IMR-90 (cell line): ENCODE measurements at regions not wholly inside any gene's neighbourhood (a gene's known extent, or its start where the extent isn't known, plus 50 kb on each side); places are given as distances from the start of the nearest gene placed in this dataset.

Experiments
- ATAC-seq: fragments of 200-7000 bp; cut with Tn5 transposase; 2 replicates; pipeline ENCODE4 v1.9.1; 2020; ENCODE audit warnings: low read depth, mild to moderate bottlenecking, moderate library complexity
- BruUV-seq: library from RNA; stranded (reverse); fragments of 400-500 nt; replicated peaks from 2 replicates; lab custom pipeline; 2021; lab: Mats Ljungman, UMichigan
- CTCF ChIA-PET: fragments of 300-600 bp; formaldehyde crosslinking; extraction: SDS; loops from one replicate; lab custom pipeline; 2021; ENCODE audit warnings: antibody characterized with exemption; lab: Yijun Ruan, JAX
- POLR2A ChIA-PET: fragments of 300-600 bp; sonication (Branson Sonifier 250); formaldehyde crosslinking; loops from one replicate; lab custom pipeline; 2022; ENCODE audit warnings: antibody characterized with exemption; ENCODE audit not compliant: unreplicated experiment; lab: Charles Lee
- DNase-seq: peaks from one replicate; pipeline ENCODE4 v3.0.0; 2013
- H2AFZ ChIP-seq: replicated peaks from 2 replicates; pipeline ENCODE3; 2013; ENCODE audit warnings: low read length, mild to moderate bottlenecking; ENCODE audit not compliant: poor library complexity
- H2AK5ac ChIP-seq: 2 replicates; pipeline ENCODE4 v1.6.1; 2013; ENCODE audit warnings: low read depth, low read length, inconsistent platforms
- H2AK9ac ChIP-seq: replicated peaks from 2 replicates; pipeline ENCODE3; 2013; ENCODE audit warnings: mild to moderate bottlenecking, low read depth, low read length, moderate library complexity; ENCODE audit not compliant: poor library complexity
- H2BK120ac ChIP-seq: 2 replicates; pipeline ENCODE4 v1.6.1; 2013; ENCODE audit warnings: low read depth, low read length, inconsistent platforms
- H2BK15ac ChIP-seq: 3 replicates; pipeline ENCODE4 v1.6.1; 2013; ENCODE audit warnings: low read depth, low read length, inconsistent platforms
- H2BK20ac ChIP-seq: 2 replicates; pipeline ENCODE4 v1.6.1; 2013; ENCODE audit warnings: low read depth, mild to moderate bottlenecking, inconsistent platforms, low read length, moderate library complexity
- H2BK5ac ChIP-seq: 2 replicates; pipeline ENCODE4 v1.6.1; 2013; ENCODE audit warnings: mild to moderate bottlenecking, low read depth, low read length, inconsistent platforms; ENCODE audit not compliant: poor library complexity, severe bottlenecking
- H3K14ac ChIP-seq: replicated peaks from 2 replicates; pipeline ENCODE4 v1.6.1; 2013; ENCODE audit warnings: low read depth, low read length, inconsistent platforms
- H3K18ac ChIP-seq: 2 replicates; pipeline ENCODE4 v1.6.1; 2013; ENCODE audit warnings: low read depth, low read length, control low read depth
- H3K23ac ChIP-seq: 2 replicates; pipeline ENCODE4 v1.6.1; 2013; ENCODE audit warnings: low read depth, low read length, inconsistent platforms
- H3K27ac ChIP-seq: 2 replicates; pipeline ENCODE4 v1.5.1; 2013; ENCODE audit warnings: mild to moderate bottlenecking, control low read depth, low read length; ENCODE audit not compliant: insufficient read depth
- H3K27me3 ChIP-seq: 2 replicates; pipeline ENCODE4 v1.6.1; 2013; ENCODE audit warnings: low read length; ENCODE audit not compliant: control insufficient read depth, insufficient read depth
- H3K36me3 ChIP-seq: 2 replicates; pipeline ENCODE4 v1.6.1; 2013; ENCODE audit warnings: low read length, mixed read lengths; ENCODE audit not compliant: control insufficient read depth, insufficient read depth
- H3K4ac ChIP-seq: 2 replicates; pipeline ENCODE4 v1.6.1; 2013; ENCODE audit warnings: low read depth, low read length, inconsistent platforms
- H3K4me1 ChIP-seq: 2 replicates; pipeline ENCODE4 v1.6.1; 2013; ENCODE audit warnings: low read length, mixed read lengths; ENCODE audit not compliant: control insufficient read depth, insufficient read depth
- H3K4me2 ChIP-seq: 2 replicates; pipeline ENCODE4 v1.6.1; 2013; ENCODE audit warnings: low read depth, mild to moderate bottlenecking, control low read depth, low read length, moderate library complexity
- H3K4me3 ChIP-seq: 2 replicates; pipeline ENCODE4 v1.5.1; 2013; ENCODE audit warnings: low read depth, mild to moderate bottlenecking, control low read depth, low read length, moderate library complexity; ENCODE audit not compliant: insufficient read depth
- H3K56ac ChIP-seq: 2 replicates; pipeline ENCODE4 v1.6.1; 2013; ENCODE audit warnings: low read length, inconsistent platforms; ENCODE audit not compliant: insufficient read depth; ENCODE audit errors: extremely low read depth
- H3K79me1 ChIP-seq, 2 experiments: 2 replicates each; pipeline ENCODE4 v1.6.1; 2013; ENCODE audit warnings: low read length in 2 of 2, inconsistent platforms in 1 of 2, low read depth in 1 of 2
- H3K9ac ChIP-seq: 2 replicates; pipeline ENCODE4 v1.6.1; 2013; ENCODE audit warnings: low read depth, low read length, control low read depth
- H3K9me1 ChIP-seq: 2 replicates; pipeline ENCODE4 v1.6.1; 2013; ENCODE audit warnings: low read length, inconsistent platforms; ENCODE audit not compliant: insufficient read depth
- H3K9me3 ChIP-seq: 2 replicates; pipeline ENCODE4 v1.6.1; 2013; ENCODE audit warnings: low read length; ENCODE audit not compliant: control insufficient read depth, insufficient read depth
- H4K20me1 ChIP-seq: 2 replicates; pipeline ENCODE4 v1.6.1; 2013; ENCODE audit warnings: low read length, inconsistent platforms; ENCODE audit not compliant: insufficient read depth
- H4K5ac ChIP-seq: 2 replicates; pipeline ENCODE4 v1.6.1; 2013; ENCODE audit warnings: mild to moderate bottlenecking, low read depth, low read length, control low read depth
- H4K8ac ChIP-seq, 2 experiments: 2 replicates each; pipeline ENCODE4 v1.6.1; 2013; ENCODE audit warnings: low read depth in 2 of 2, low read length in 2 of 2, control low read depth in 1 of 2, inconsistent platforms in 1 of 2
- H4K91ac ChIP-seq: 2 replicates; pipeline ENCODE4 v1.6.1; 2013; ENCODE audit warnings: low read depth, low read length, inconsistent platforms; ENCODE audit not compliant: insufficient read depth
- BHLHE40 ChIP-seq: fragments of 150-350 bp; IDR thresholded peaks from 2 replicates; pipeline ENCODE4 v1.6.1; 2016; ENCODE audit warnings: mild to moderate bottlenecking, low read depth, low read length
- CEBPB ChIP-seq: IDR thresholded peaks from 2 replicates; pipeline ENCODE4 v1.6.1; 2012; ENCODE audit warnings: low read depth, low read length, improper control_type of control experiment
- CHD1 ChIP-seq: IDR thresholded peaks from 2 replicates; pipeline ENCODE4 v1.6.1; 2012; ENCODE audit warnings: low read depth, low read length, improper control_type of control experiment
- ELK1 ChIP-seq: fragments of 150-350 bp; IDR thresholded peaks from 2 replicates; pipeline ENCODE4 v1.6.1; 2016; ENCODE audit warnings: low read depth, mild to moderate bottlenecking, low read length, moderate library complexity, borderline replicate concordance
- FOS ChIP-seq: fragments of 150-350 bp; IDR thresholded peaks from 2 replicates; pipeline ENCODE4 v1.6.1; 2016; ENCODE audit warnings: low read depth, low read length
- MAFK ChIP-seq: IDR thresholded peaks from 2 replicates; pipeline ENCODE4 v1.6.1; 2012; ENCODE audit warnings: low read depth, low read length, improper control_type of control experiment
- MAZ ChIP-seq: IDR thresholded peaks from 2 replicates; pipeline ENCODE4 v1.6.1; 2012; ENCODE audit warnings: low read depth, mild to moderate bottlenecking, low read length, improper control_type of control experiment, moderate library complexity, borderline replicate concordance
- MXI1 ChIP-seq: IDR thresholded peaks from 2 replicates; pipeline ENCODE4 v1.6.1; 2012; ENCODE audit warnings: low read depth, mild to moderate bottlenecking, low read length, moderate library complexity, borderline replicate concordance
- NFE2L2 ChIP-seq: fragments of 150-350 bp; IDR thresholded peaks from 2 replicates; pipeline ENCODE4 v1.6.1; 2016; ENCODE audit warnings: low read depth, mild to moderate bottlenecking, low read length
- POLR2A ChIP-seq: IDR thresholded peaks from 2 replicates; pipeline ENCODE4 v1.6.1; 2012; ENCODE audit warnings: mild to moderate bottlenecking, low read depth, low read length
- RAD21 ChIP-seq: IDR thresholded peaks from 2 replicates; pipeline ENCODE4 v1.6.1; 2012; ENCODE audit warnings: low read length, improper control_type of control experiment
- RCOR1 ChIP-seq: IDR thresholded peaks from 2 replicates; pipeline ENCODE4 v1.6.1; 2012; ENCODE audit warnings: mild to moderate bottlenecking, low read length, improper control_type of control experiment; ENCODE audit not compliant: insufficient replicate concordance
- RFX5 ChIP-seq: IDR thresholded peaks from 2 replicates; pipeline ENCODE4 v1.8.0; 2012; ENCODE audit warnings: low read depth, mild to moderate bottlenecking, low read length, moderate library complexity
- SMC3 ChIP-seq: fragments of 150-350 bp; IDR thresholded peaks from 2 replicates; pipeline ENCODE4 v1.6.1; 2016; ENCODE audit warnings: low read depth, mild to moderate bottlenecking, antibody characterized with exemption, low read length, moderate library complexity
- USF2 ChIP-seq: fragments of 150-350 bp; IDR thresholded peaks from 2 replicates; pipeline ENCODE4 v1.6.1; 2017; ENCODE audit warnings: mild to moderate bottlenecking, antibody characterized with exemption, low read length, low read depth
- WGBS, 2 experiments: methylation state at CpG; one replicate each; pipeline versions ENCODE4 v1.1.5 to v1.1.7; 2013; ENCODE audit warnings: missing lambda C conversion rate in 2 of 2; ENCODE audit not compliant: insufficient read length in 1 of 2; ENCODE audit errors: extremely low coverage in 2 of 2; 5-methylcytosine and 5-hydroxymethylcytosine counted together
- dilution Hi-C: fragments of 300-500 bp; cut with HindIII; formaldehyde crosslinking; loops from one replicate; pipeline ENCODE4 v1.14.3; 2018; ENCODE audit warnings: low sequenced_read_pairs; ENCODE audit not compliant: unreplicated experiment
- in situ Hi-C: fragments of 300-500 bp; cut with MboI; formaldehyde crosslinking; loops from 3 replicates; pipeline ENCODE4 v1.14.3; 2019; ENCODE audit warnings: low sequenced_read_pairs, inconsistent platforms, mixed read lengths
- intact Hi-C: fragments of 100-400 bp; cut with micrococcal nuclease; formaldehyde crosslinking; loops from 2 replicates; pipeline ENCODE4 v1.10.0; 2022
- TF ChIP-seq, protein P1 (sequence below): conservative IDR thresholded peaks from 2 replicates; pipeline ENCODE4 v1.5.1; 2012; ENCODE audit warnings: mild to moderate bottlenecking, low read depth, low read length, improper control_type of control experiment

DNA sequence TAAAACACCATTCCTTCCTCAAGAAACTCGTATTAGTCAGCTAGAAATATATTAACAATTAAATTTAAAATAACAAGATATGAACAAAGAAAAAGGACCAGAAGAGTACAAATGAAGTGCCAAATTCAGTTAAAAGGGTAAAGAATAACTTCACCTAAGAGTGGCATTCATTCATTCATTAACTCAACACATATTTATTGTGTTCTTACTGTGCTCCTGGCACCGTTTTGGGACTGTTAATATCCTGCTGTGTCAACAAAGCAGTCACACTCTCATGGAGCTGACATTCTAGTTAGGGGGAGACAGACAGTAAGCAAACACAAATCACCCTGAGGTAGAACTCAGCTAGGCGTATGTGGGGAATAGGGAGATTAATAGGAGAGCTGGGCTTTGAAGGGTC is 123.6 kb upstream of the DPPA4 start:
- H3K27me3 ChIP-seq, result no peaks in the 10 kb centered on the region
- H3K4me2 ChIP-seq, result no peak overlapping the region
- no peak overlapping the region for H2BK5ac ChIP-seq
- no peak overlapping the region for H2BK20ac ChIP-seq
- no peak overlapping the region for H3K56ac ChIP-seq
- peaks cover 5% of the 10 kb centered on the region; the same call in 1 of the 2 replicates for H3K9me3 ChIP-seq
- no peak overlapping the region for H4K5ac ChIP-seq
- H3K79me1 ChIP-seq, result no peaks in the 10 kb centered on the region
- H3K9ac ChIP-seq, result no peak overlapping the region
- no peak overlapping the region for H4K91ac ChIP-seq
- dilution Hi-C loops, result no loop called here
- no peaks in the 10 kb centered on the region for H3K36me3 ChIP-seq
- H3K4ac ChIP-seq, result no peak overlapping the region
- H3K4me1 ChIP-seq, result no peaks in the 10 kb centered on the region
- in situ Hi-C loops, result no loop called here
- H2BK15ac ChIP-seq, result no peak overlapping the region
- H2AFZ ChIP-seq, result no peak overlapping the region
- H3K14ac ChIP-seq, result no peak overlapping the region
- H2AK5ac ChIP-seq, result no peak overlapping the region
- no peak for DNase-seq
- no TSS peak for BruUV-seq
- no CpG with 5 or more reads among the region's 3 CpGs for WGBS, 2 experiments
- ChIA-PET POLR2A (no interaction called here), CTCF (no interaction called here)
- intact Hi-C loops, result no loop called here
- no peak overlapping the region for H3K18ac ChIP-seq
- H3K9me1 ChIP-seq, result no peaks in the 10 kb centered on the region
- no peak for TF ChIP-seq RFX5
- no peak for TF ChIP-seq RAD21
- no peak for TF ChIP-seq NFE2L2
- no peak for TF ChIP-seq USF2
- TF ChIP-seq, protein P1, sequence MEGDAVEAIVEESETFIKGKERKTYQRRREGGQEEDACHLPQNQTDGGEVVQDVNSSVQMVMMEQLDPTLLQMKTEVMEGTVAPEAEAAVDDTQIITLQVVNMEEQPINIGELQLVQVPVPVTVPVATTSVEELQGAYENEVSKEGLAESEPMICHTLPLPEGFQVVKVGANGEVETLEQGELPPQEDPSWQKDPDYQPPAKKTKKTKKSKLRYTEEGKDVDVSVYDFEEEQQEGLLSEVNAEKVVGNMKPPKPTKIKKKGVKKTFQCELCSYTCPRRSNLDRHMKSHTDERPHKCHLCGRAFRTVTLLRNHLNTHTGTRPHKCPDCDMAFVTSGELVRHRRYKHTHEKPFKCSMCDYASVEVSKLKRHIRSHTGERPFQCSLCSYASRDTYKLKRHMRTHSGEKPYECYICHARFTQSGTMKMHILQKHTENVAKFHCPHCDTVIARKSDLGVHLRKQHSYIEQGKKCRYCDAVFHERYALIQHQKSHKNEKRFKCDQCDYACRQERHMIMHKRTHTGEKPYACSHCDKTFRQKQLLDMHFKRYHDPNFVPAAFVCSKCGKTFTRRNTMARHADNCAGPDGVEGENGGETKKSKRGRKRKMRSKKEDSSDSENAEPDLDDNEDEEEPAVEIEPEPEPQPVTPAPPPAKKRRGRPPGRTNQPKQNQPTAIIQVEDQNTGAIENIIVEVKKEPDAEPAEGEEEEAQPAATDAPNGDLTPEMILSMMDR, result no peak
- no peak for TF ChIP-seq MXI1
- no peak for TF ChIP-seq MAFK
- TF ChIP-seq POLR2A, result no peak
- no peak for TF ChIP-seq SMC3
- TF ChIP-seq CHD1, result no peak
- TF ChIP-seq CEBPB, result no peak
- no peak for TF ChIP-seq BHLHE40
- no peak for TF ChIP-seq ELK1
- TF ChIP-seq MAZ, result no peak
- TF ChIP-seq RCOR1, result no peak
- TF ChIP-seq FOS, result no peak
- ATAC-seq, result no peak
- H2BK120ac ChIP-seq, result no peak overlapping the region
- H3K27ac ChIP-seq, result no peak overlapping the region
- no peak overlapping the region for H3K23ac ChIP-seq
- no peak overlapping the region for H3K4me3 ChIP-seq
- H4K20me1 ChIP-seq, result no peaks in the 10 kb centered on the region
- H2AK9ac ChIP-seq, result no peak overlapping the region
- H4K8ac ChIP-seq, result no peak overlapping the region
